GM12878 (cell line): ENCODE measurements at regions not wholly inside any gene's neighbourhood (a gene's known extent, or its start where the extent isn't known, plus 50 kb on each side); places are given as distances from the start of the nearest gene placed in this dataset.

Source experiments
- ATAC-seq: fragments of 200-7000 bp; cut with Tn5 transposase; 3 replicates; pipeline ENCODE4 v1.9.1; 2020; ENCODE audit warnings: mild to moderate bottlenecking, moderate library complexity
- BruUV-seq: library from RNA; stranded (reverse); fragments of 400-500 nt; replicated peaks from 2 replicates; lab custom pipeline; 2021; lab: Mats Ljungman, UMichigan
- CTCF ChIA-PET: fragments of 300-600 bp; sonication (Branson Sonifier 250); formaldehyde crosslinking; extraction: SDS; loops from one replicate; lab custom pipeline; 2021; ENCODE audit warnings: inconsistent platforms; lab: Yijun Ruan, JAX
- POLR2A ChIA-PET: fragments of 350-600 bp; formaldehyde crosslinking; extraction: SDS; loops from one replicate; lab custom pipeline; 2021; ENCODE audit warnings: inconsistent platforms; lab: Charles Lee
- RAD21 ChIA-PET: fragments of 300-600 bp; sonication (Branson Sonifier 250); formaldehyde crosslinking; loops from one replicate; lab custom pipeline; 2023; ENCODE audit warnings: antibody characterized with exemption; ENCODE audit not compliant: unreplicated experiment; lab: Charles Lee
- SMC1A ChIA-PET: fragments of 300-600 bp; sonication (Branson Sonifier 250); formaldehyde crosslinking; loops from one replicate; lab custom pipeline; 2023; ENCODE audit not compliant: unreplicated experiment, uncharacterized antibody; lab: Charles Lee
- DNase-seq: peaks from one replicate; pipeline ENCODE4 v3.0.0-alpha.2; 2011; ENCODE audit warnings: low read depth, low spot score
- FAIRE-seq: peaks from 3 replicates; lab custom pipeline; 2011; peaks lifted over from hg19 to GRCh38; lab: Jason Lieb, UNC
- H2AFZ ChIP-seq: 2 replicates; pipeline ENCODE4 v1.6.0; 2011; ENCODE audit warnings: low read depth, low read length, control low read depth; ENCODE audit not compliant: control insufficient read depth
- H3K27ac ChIP-seq: 2 replicates; pipeline ENCODE4 v1.5.1; 2011; ENCODE audit warnings: control low read depth; ENCODE audit not compliant: control insufficient read depth, insufficient read depth
- H3K27me3 ChIP-seq, 2 experiments: replicated peaks in 1 of 2; 2 replicates each; pipeline versions ENCODE4 v1.6.0 to v1.6.1; 2011; ENCODE audit warnings: low read length in 1 of 2; ENCODE audit not compliant: control insufficient read depth in 2 of 2, insufficient read depth in 2 of 2
- H3K36me3 ChIP-seq, 2 experiments: 2 replicates each; pipeline ENCODE4 v1.5.1; 2011; ENCODE audit warnings: low read length in 1 of 2; ENCODE audit not compliant: control insufficient read depth in 2 of 2, insufficient read depth in 2 of 2
- H3K4me1 ChIP-seq: 2 replicates; pipeline ENCODE4 v1.6.1; 2011; ENCODE audit warnings: mild to moderate bottlenecking, low read length, moderate library complexity, mixed read lengths; ENCODE audit not compliant: control insufficient read depth, insufficient read depth
- H3K4me2 ChIP-seq: 2 replicates; pipeline ENCODE4 v1.6.0; 2011; ENCODE audit warnings: control low read depth; ENCODE audit not compliant: control insufficient read depth, insufficient read depth
- H3K4me3 ChIP-seq: fragments of 200-600 bp; sonication (generic); 2 replicates; pipeline ENCODE4 v1.5.1; 2016
- H3K79me2 ChIP-seq: 2 replicates; pipeline ENCODE4 v1.6.0; 2011; ENCODE audit warnings: low read length; ENCODE audit not compliant: control insufficient read depth, insufficient read depth
- H3K9ac ChIP-seq: 2 replicates; pipeline ENCODE4 v1.8.0; 2011; ENCODE audit warnings: low read length, control low read depth, mixed read lengths; ENCODE audit not compliant: control insufficient read depth, insufficient read depth
- H3K9me3 ChIP-seq: replicated peaks from 3 replicates; pipeline ENCODE4 v1.5.1; 2011; ENCODE audit warnings: mild to moderate bottlenecking, low read length; ENCODE audit not compliant: control insufficient read depth, insufficient read depth
- H4K20me1 ChIP-seq: 2 replicates; pipeline ENCODE4 v1.6.0; 2011; ENCODE audit not compliant: control insufficient read depth, insufficient read depth
- CBX3 ChIP-seq: fragments of 200-600 bp; sonication (generic); IDR thresholded peaks from 2 replicates; pipeline ENCODE4 v1.6.1; 2016; ENCODE audit warnings: low read depth, borderline replicate concordance
- HDAC2 ChIP-seq: fragments of 200-600 bp; sonication (generic); IDR thresholded peaks from 2 replicates; pipeline ENCODE4 v1.6.1; 2017
- NBN ChIP-seq: fragments of 450-650 bp; IDR thresholded peaks from 2 replicates; pipeline ENCODE4 v1.6.1; 2016
- NFYA ChIP-seq: IDR thresholded peaks from 2 replicates; pipeline ENCODE4 v1.6.1; 2011; ENCODE audit warnings: low read depth, mild to moderate bottlenecking, low read length, improper control_type of control experiment, borderline replicate concordance
- NFYB ChIP-seq: IDR thresholded peaks from 2 replicates; pipeline ENCODE4 v1.6.1; 2011; ENCODE audit warnings: low read depth, mild to moderate bottlenecking, low read length, improper control_type of control experiment, moderate library complexity; ENCODE audit not compliant: insufficient read depth
- RAD51 ChIP-seq: fragments of 450-650 bp; IDR thresholded peaks from 2 replicates; pipeline ENCODE4 v1.6.1; 2016; ENCODE audit warnings: moderate library complexity, mild to moderate bottlenecking, inconsistent platforms
- SP1 ChIP-seq: IDR thresholded peaks from one replicate; pipeline ENCODE4 v1.6.1; 2011; ENCODE audit warnings: low read depth, low read length
- SPI1 ChIP-seq: IDR thresholded peaks from 2 replicates; pipeline ENCODE4 v1.6.1; 2011; ENCODE audit warnings: low read depth, mild to moderate bottlenecking, low read length, moderate library complexity, borderline replicate concordance; ENCODE audit not compliant: insufficient read depth
- SRF ChIP-seq, 2 experiments: IDR thresholded peaks; 2 replicates each; pipeline ENCODE4 v1.6.1; 2011; ENCODE audit warnings: low read depth in 2 of 2, low read length in 2 of 2, mild to moderate bottlenecking in 1 of 2, moderate library complexity in 1 of 2
- TCF3 ChIP-seq: IDR thresholded peaks from 2 replicates; pipeline ENCODE4 v1.6.1; 2012; ENCODE audit warnings: low read depth, mild to moderate bottlenecking, low read length, borderline replicate concordance; ENCODE audit not compliant: insufficient read depth
- WRNIP1 ChIP-seq: IDR thresholded peaks from 2 replicates; pipeline ENCODE4 v1.6.1; 2011; ENCODE audit warnings: low read depth, low read length, improper control_type of control experiment, borderline replicate concordance
- ZZZ3 ChIP-seq: IDR thresholded peaks from 2 replicates; pipeline ENCODE4 v1.6.1; 2011; ENCODE audit warnings: low read depth; ENCODE audit not compliant: control insufficient read depth, insufficient read length
- WGBS: methylation state at CpG from one replicate; pipeline ENCODE4 v1.1.6; 2016; ENCODE audit warnings: low lambda C conversion rate; ENCODE audit not compliant: insufficient replicate concordance, insufficient coverage; ENCODE audit errors: missing lambda C conversion rate; 5-methylcytosine and 5-hydroxymethylcytosine counted together
- in situ Hi-C: fragments of 300-500 bp; cut with MboI; formaldehyde crosslinking; loops from 9 replicates; pipeline ENCODE4 v1.14.3; 2018; ENCODE audit warnings: mixed read lengths
- intact Hi-C: fragments of 100-400 bp; cut with micrococcal nuclease; formaldehyde crosslinking; loops from one replicate; pipeline ENCODE4 v1.14.2; 2022; ENCODE audit not compliant: unreplicated experiment
- TF ChIP-seq, protein P1 (sequence below): IDR thresholded peaks from 2 replicates; pipeline ENCODE4 v1.6.1; 2011; ENCODE audit warnings: mild to moderate bottlenecking, low read depth, low read length, moderate library complexity; ENCODE audit not compliant: insufficient replicate concordance
- TF ChIP-seq, protein P2 (sequence below): fragments of 450-650 bp; IDR thresholded peaks from 2 replicates; pipeline ENCODE4 v1.6.1; 2017; ENCODE audit warnings: mild to moderate bottlenecking
- TF ChIP-seq, protein P3 (sequence below): fragments of 450-650 bp; IDR thresholded peaks from 2 replicates; pipeline ENCODE4 v1.6.1; 2016; ENCODE audit warnings: mild to moderate bottlenecking, moderate library complexity, borderline replicate concordance

DNA sequence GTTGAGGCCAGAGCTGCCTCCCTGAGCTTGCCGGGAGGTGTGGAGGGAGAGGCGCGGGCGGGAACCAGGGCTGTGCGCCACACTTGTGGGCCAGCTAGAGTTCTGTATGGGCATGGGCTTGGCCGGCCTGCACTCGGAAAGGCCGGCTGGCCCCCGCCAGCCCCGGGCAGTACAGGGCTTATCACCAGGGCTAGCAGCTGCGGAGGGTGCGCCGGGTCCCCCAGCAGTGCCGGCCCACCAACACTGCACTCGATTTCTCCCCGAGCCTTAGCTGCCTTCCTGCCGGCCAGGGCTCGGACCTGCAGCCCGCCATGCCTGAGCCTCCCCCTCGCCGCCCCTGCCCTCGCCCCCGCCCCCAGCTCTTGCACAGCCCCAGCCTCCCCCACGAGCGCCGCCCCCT, 472.7 kb downstream of the TFAP2A start:
- Histone ChIP-seq H3K79me2 (no peaks in the 10 kb centered on the region), H3K36me3 (no peaks in the 10 kb centered on the region), H4K20me1 (no peaks in the 10 kb centered on the region), H3K27ac (no peak overlapping the region), H2AFZ (no peak overlapping the region), H3K4me3 (no peak overlapping the region), H3K9ac (no peak overlapping the region), H3K9me3 (no peaks in the 10 kb centered on the region), H3K4me1 (no peaks in the 10 kb centered on the region), H3K4me2 (no peak overlapping the region), H3K27me3 (no peaks in the 10 kb centered on the region)
- CTCF ChIA-PET, result no interaction called here
- SMC1A ChIA-PET, result no interaction called here
- FAIRE-seq, result no peak
- no peak for ATAC-seq
- RAD21 ChIA-PET, result no interaction called here
- intact Hi-C loops, result no loop called here
- DNase-seq, result no peak
- 70% methylated on average over 17 of the region's 26 CpGs for WGBS
- BruUV-seq, result no TSS peak
- in situ Hi-C loops, result no loop called here
- POLR2A ChIA-PET, result no interaction called here
- TF ChIP-seq NFYA (no peak), NFYB (no peak), RAD51 (no peak), ZZZ3 (no peak), TCF3 (no peak), SRF (IDR thresholded peaks at IDR 0.05; ENCODE audit: low read depth in 2 of 2, low read length in 2 of 2) (no peak), SPI1 (no peak), CBX3 (no peak), HDAC2 (no peak), WRNIP1 (no peak), SP1 (no peak), NBN (no peak)
- TF ChIP-seq, protein P1, sequence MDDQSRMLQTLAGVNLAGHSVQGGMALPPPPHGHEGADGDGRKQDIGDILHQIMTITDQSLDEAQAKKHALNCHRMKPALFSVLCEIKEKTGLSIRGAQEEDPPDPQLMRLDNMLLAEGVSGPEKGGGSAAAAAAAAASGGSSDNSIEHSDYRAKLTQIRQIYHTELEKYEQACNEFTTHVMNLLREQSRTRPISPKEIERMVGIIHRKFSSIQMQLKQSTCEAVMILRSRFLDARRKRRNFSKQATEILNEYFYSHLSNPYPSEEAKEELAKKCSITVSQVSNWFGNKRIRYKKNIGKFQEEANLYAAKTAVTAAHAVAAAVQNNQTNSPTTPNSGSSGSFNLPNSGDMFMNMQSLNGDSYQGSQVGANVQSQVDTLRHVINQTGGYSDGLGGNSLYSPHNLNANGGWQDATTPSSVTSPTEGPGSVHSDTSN, result no peak
- TF ChIP-seq, protein P2, sequence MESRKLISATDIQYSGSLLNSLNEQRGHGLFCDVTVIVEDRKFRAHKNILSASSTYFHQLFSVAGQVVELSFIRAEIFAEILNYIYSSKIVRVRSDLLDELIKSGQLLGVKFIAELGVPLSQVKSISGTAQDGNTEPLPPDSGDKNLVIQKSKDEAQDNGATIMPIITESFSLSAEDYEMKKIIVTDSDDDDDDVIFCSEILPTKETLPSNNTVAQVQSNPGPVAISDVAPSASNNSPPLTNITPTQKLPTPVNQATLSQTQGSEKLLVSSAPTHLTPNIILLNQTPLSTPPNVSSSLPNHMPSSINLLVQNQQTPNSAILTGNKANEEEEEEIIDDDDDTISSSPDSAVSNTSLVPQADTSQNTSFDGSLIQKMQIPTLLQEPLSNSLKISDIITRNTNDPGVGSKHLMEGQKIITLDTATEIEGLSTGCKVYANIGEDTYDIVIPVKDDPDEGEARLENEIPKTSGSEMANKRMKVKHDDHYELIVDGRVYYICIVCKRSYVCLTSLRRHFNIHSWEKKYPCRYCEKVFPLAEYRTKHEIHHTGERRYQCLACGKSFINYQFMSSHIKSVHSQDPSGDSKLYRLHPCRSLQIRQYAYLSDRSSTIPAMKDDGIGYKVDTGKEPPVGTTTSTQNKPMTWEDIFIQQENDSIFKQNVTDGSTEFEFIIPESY, result no peak
- TF ChIP-seq, protein P3, sequence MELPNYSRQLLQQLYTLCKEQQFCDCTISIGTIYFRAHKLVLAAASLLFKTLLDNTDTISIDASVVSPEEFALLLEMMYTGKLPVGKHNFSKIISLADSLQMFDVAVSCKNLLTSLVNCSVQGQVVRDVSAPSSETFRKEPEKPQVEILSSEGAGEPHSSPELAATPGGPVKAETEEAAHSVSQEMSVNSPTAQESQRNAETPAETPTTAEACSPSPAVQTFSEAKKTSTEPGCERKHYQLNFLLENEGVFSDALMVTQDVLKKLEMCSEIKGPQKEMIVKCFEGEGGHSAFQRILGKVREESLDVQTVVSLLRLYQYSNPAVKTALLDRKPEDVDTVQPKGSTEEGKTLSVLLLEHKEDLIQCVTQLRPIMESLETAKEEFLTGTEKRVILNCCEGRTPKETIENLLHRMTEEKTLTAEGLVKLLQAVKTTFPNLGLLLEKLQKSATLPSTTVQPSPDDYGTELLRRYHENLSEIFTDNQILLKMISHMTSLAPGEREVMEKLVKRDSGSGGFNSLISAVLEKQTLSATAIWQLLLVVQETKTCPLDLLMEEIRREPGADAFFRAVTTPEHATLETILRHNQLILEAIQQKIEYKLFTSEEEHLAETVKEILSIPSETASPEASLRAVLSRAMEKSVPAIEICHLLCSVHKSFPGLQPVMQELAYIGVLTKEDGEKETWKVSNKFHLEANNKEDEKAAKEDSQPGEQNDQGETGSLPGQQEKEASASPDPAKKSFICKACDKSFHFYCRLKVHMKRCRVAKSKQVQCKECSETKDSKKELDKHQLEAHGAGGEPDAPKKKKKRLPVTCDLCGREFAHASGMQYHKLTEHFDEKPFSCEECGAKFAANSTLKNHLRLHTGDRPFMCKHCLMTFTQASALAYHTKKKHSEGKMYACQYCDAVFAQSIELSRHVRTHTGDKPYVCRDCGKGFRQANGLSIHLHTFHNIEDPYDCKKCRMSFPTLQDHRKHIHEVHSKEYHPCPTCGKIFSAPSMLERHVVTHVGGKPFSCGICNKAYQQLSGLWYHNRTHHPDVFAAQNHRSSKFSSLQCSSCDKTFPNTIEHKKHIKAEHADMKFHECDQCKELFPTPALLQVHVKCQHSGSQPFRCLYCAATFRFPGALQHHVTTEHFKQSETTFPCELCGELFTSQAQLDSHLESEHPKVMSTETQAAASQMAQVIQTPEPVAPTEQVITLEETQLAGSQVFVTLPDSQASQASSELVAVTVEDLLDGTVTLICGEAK, result no peak
